Activated naive CD4-positive, alpha-beta T cell treated with anti-CD3 and anti-CD28 coated beads, Interleukin-2, amount 10 ng/mL, durations not matched to agents 7 days and 5 days (primary cell): ENCODE measurements at regions not wholly inside any gene's neighbourhood (a gene's known extent, or its start where the extent isn't known, plus 50 kb on each side); places are given as distances from the start of the nearest gene placed in this dataset.

ENCODE experiments used
- CTCF ChIA-PET: fragments of 350-600 bp; sonication (Branson Sonifier 250); formaldehyde crosslinking; loops from one replicate; lab custom pipeline; 2021; ENCODE audit warnings: antibody characterized with exemption; lab: Charles Lee
- DNase-seq: peaks from one replicate; pipeline ENCODE4 v3.0.0-alpha.2; 2020
- H3K27ac Mint-ChIP-seq: one replicate; pipeline ENCODE4 v1.8.0; 2021; ENCODE audit warnings: mild to moderate bottlenecking, moderate library complexity, mixed read lengths
- H3K27me3 Mint-ChIP-seq: one replicate; pipeline ENCODE4 v1.8.0; 2021; ENCODE audit warnings: mild to moderate bottlenecking, mixed read lengths
- H3K36me3 Mint-ChIP-seq: one replicate; pipeline ENCODE4 v1.8.0; 2021; ENCODE audit warnings: mixed read lengths
- H3K4me1 Mint-ChIP-seq: one replicate; pipeline ENCODE4 v1.8.0; 2021; ENCODE audit warnings: mixed read lengths
- H3K4me3 Mint-ChIP-seq: one replicate; pipeline ENCODE4 v1.8.0; 2021; ENCODE audit warnings: mild to moderate bottlenecking, moderate library complexity, mixed read lengths
- H3K9me3 Mint-ChIP-seq: one replicate; pipeline ENCODE4 v1.8.0; 2021; ENCODE audit warnings: mixed read lengths

- H3K27ac Mint-ChIP-seq: no peak overlapping the region
- CTCF ChIA-PET: no interaction called here
- no peaks in the 10 kb centered on the region for H3K4me1 Mint-ChIP-seq
- no peaks in the 10 kb centered on the region for H3K9me3 Mint-ChIP-seq
- no peaks in the 10 kb centered on the region for H3K27me3 Mint-ChIP-seq
- H3K36me3 Mint-ChIP-seq: no peaks in the 10 kb centered on the region
- DNase-seq: no peak
- no peak overlapping the region for H3K4me3 Mint-ChIP-seq
Measured at GRCh38 chr5:168052686-168053085, 238.8 kb upstream of the WWC1 start.

- no peaks in the 10 kb centered on the region for H3K27me3 Mint-ChIP-seq
- no peak overlapping the region for H3K27ac Mint-ChIP-seq
- H3K4me1 Mint-ChIP-seq: no peaks in the 10 kb centered on the region
- CTCF ChIA-PET: no interaction called here
- no peak for DNase-seq
- H3K4me3 Mint-ChIP-seq: no peak overlapping the region
- H3K36me3 Mint-ChIP-seq: no peaks in the 10 kb centered on the region
- peaks cover 5% of the 10 kb centered on the region for H3K9me3 Mint-ChIP-seq
Measured at GRCh38 chr5:168054091-168054490, 237.4 kb upstream of the WWC1 start.

- CTCF ChIA-PET: no interaction called here
- no peak for DNase-seq
- H3K4me3 Mint-ChIP-seq: no peak overlapping the region
- H3K9me3 Mint-ChIP-seq: peaks cover 5% of the 10 kb centered on the region
- H3K4me1 Mint-ChIP-seq: no peaks in the 10 kb centered on the region
- no peaks in the 10 kb centered on the region for H3K27me3 Mint-ChIP-seq
- H3K27ac Mint-ChIP-seq: no peak overlapping the region
- H3K36me3 Mint-ChIP-seq: no peaks in the 10 kb centered on the region
Measured at GRCh38 chr5:168055141-168055683, 236.2 kb upstream of the WWC1 start.

GRCh38 chr5:168055961-168056360 lies 235.5 kb upstream of the WWC1 start:
- Mint-ChIP-seq H3K4me1 (no peaks in the 10 kb centered on the region), H3K4me3 (no peak overlapping the region), H3K9me3 (peaks cover 5% of the 10 kb centered on the region), H3K36me3 (no peaks in the 10 kb centered on the region), H3K27me3 (no peaks in the 10 kb centered on the region), H3K27ac (no peak overlapping the region)
- CTCF ChIA-PET: no interaction called here
- no peak for DNase-seq

- DNase-seq: no peak
- H3K27ac Mint-ChIP-seq: no peak overlapping the region
- CTCF ChIA-PET: no interaction called here
- H3K27me3 Mint-ChIP-seq: no peaks in the 10 kb centered on the region
- no peaks in the 10 kb centered on the region for H3K4me1 Mint-ChIP-seq
- H3K9me3 Mint-ChIP-seq: peaks cover 5% of the 10 kb centered on the region
- no peak overlapping the region for H3K4me3 Mint-ChIP-seq
- H3K36me3 Mint-ChIP-seq: no peaks in the 10 kb centered on the region
Measured at GRCh38 chr5:168056499-168057182, 234.8 kb upstream of the WWC1 start.

GRCh38 chr5:168057905-168058304 lies 233.5 kb upstream of the WWC1 start:
- CTCF ChIA-PET: no interaction called here
- no peak overlapping the region for H3K4me3 Mint-ChIP-seq
- no peak for DNase-seq
- peaks cover 5% of the 10 kb centered on the region for H3K9me3 Mint-ChIP-seq
- H3K27me3 Mint-ChIP-seq: no peaks in the 10 kb centered on the region
- no peak overlapping the region for H3K27ac Mint-ChIP-seq
- H3K36me3 Mint-ChIP-seq: no peaks in the 10 kb centered on the region
- no peaks in the 10 kb centered on the region for H3K4me1 Mint-ChIP-seq

GRCh38 chr5:168059131-168059530 lies 232.3 kb upstream of the WWC1 start:
- CTCF ChIA-PET: no interaction called here
- no peak overlapping the region for H3K27ac Mint-ChIP-seq
- H3K4me1 Mint-ChIP-seq: no peaks in the 10 kb centered on the region
- no peaks in the 10 kb centered on the region for H3K36me3 Mint-ChIP-seq
- no peak overlapping the region for H3K4me3 Mint-ChIP-seq
- DNase-seq: no peak
- H3K9me3 Mint-ChIP-seq: peaks cover 5% of the 10 kb centered on the region
- H3K27me3 Mint-ChIP-seq: no peaks in the 10 kb centered on the region

GRCh38 chr5:168062239-168062638 lies 229.2 kb upstream of the WWC1 start:
- no peaks in the 10 kb centered on the region for H3K36me3 Mint-ChIP-seq
- H3K9me3 Mint-ChIP-seq: peaks cover 5% of the 10 kb centered on the region
- CTCF ChIA-PET: no interaction called here
- no peaks in the 10 kb centered on the region for H3K4me1 Mint-ChIP-seq
- no peak for DNase-seq
- no peaks in the 10 kb centered on the region for H3K27me3 Mint-ChIP-seq
- H3K27ac Mint-ChIP-seq: no peak overlapping the region
- H3K4me3 Mint-ChIP-seq: no peak overlapping the region

GRCh38 chr5:168064457-168064856 lies 227.0 kb upstream of the WWC1 start:
- no peaks in the 10 kb centered on the region for H3K27me3 Mint-ChIP-seq
- H3K4me3 Mint-ChIP-seq: no peak overlapping the region
- no peak overlapping the region for H3K27ac Mint-ChIP-seq
- CTCF ChIA-PET: no interaction called here
- DNase-seq: no peak
- H3K36me3 Mint-ChIP-seq: no peaks in the 10 kb centered on the region
- H3K9me3 Mint-ChIP-seq: no peaks in the 10 kb centered on the region
- no peaks in the 10 kb centered on the region for H3K4me1 Mint-ChIP-seq

- DNase-seq: no peak
- Mint-ChIP-seq H3K4me1 (no peaks in the 10 kb centered on the region), H3K27ac (no peak overlapping the region), H3K36me3 (no peaks in the 10 kb centered on the region), H3K4me3 (no peak overlapping the region), H3K27me3 (no peaks in the 10 kb centered on the region), H3K9me3 (no peaks in the 10 kb centered on the region)
- CTCF ChIA-PET: no interaction called here
Measured at GRCh38 chr5:168064933-168065622, 226.4 kb upstream of the WWC1 start.

GRCh38 chr5:168066536-168067208 lies 224.8 kb upstream of the WWC1 start:
- H3K36me3 Mint-ChIP-seq: no peaks in the 10 kb centered on the region
- H3K27ac Mint-ChIP-seq: no peak overlapping the region
- H3K9me3 Mint-ChIP-seq: no peaks in the 10 kb centered on the region
- H3K27me3 Mint-ChIP-seq: peaks cover 3% of the 10 kb centered on the region
- no peak overlapping the region for H3K4me3 Mint-ChIP-seq
- CTCF ChIA-PET: no interaction called here
- no peaks in the 10 kb centered on the region for H3K4me1 Mint-ChIP-seq
- no peak for DNase-seq

- H3K9me3 Mint-ChIP-seq: no peaks in the 10 kb centered on the region
- DNase-seq: no peak
- peaks cover 10% of the 10 kb centered on the region for H3K27me3 Mint-ChIP-seq
- peaks cover 3% of the 10 kb centered on the region for H3K4me1 Mint-ChIP-seq
- no peak overlapping the region for H3K27ac Mint-ChIP-seq
- no peaks in the 10 kb centered on the region for H3K36me3 Mint-ChIP-seq
- CTCF ChIA-PET: interaction anchor here (0.6 kb wide), 1 partner anchor 149 kb away, joined by 3 read pairs; no protein-coding TSS in a partner anchor
- no peak overlapping the region for H3K4me3 Mint-ChIP-seq
Measured at GRCh38 chr5:168070761-168071160, 220.7 kb upstream of the WWC1 start.

- Mint-ChIP-seq H3K27ac (no peak overlapping the region), H3K9me3 (no peaks in the 10 kb centered on the region), H3K27me3 (peaks cover 10% of the 10 kb centered on the region), H3K36me3 (no peaks in the 10 kb centered on the region), H3K4me1 (peaks cover 3% of the 10 kb centered on the region), H3K4me3 (no peak overlapping the region)
- CTCF ChIA-PET: no interaction called here
- no peak for DNase-seq
Measured at GRCh38 chr5:168072665-168073064, 218.8 kb upstream of the WWC1 start.

GRCh38 chr5:168073311-168073710 lies 218.1 kb upstream of the WWC1 start:
- no peaks in the 10 kb centered on the region for H3K9me3 Mint-ChIP-seq
- no peak overlapping the region for H3K27ac Mint-ChIP-seq
- CTCF ChIA-PET: interaction anchor here (0.8 kb wide), 1 partner anchor 147 kb away, joined by 3 read pairs; no protein-coding TSS in a partner anchor
- no peaks in the 10 kb centered on the region for H3K36me3 Mint-ChIP-seq
- no peak for DNase-seq
- peaks cover 3% of the 10 kb centered on the region for H3K4me1 Mint-ChIP-seq
- H3K4me3 Mint-ChIP-seq: no peak overlapping the region
- H3K27me3 Mint-ChIP-seq: peaks cover 10% of the 10 kb centered on the region
